Spleen (tissue), 7 donors: ENCODE measurements at regions not wholly inside any gene's neighbourhood (a gene's known extent, or its start where the extent isn't known, plus 50 kb on each side); places are given as distances from the start of the nearest gene placed in this dataset.

Source experiments
- POLR2AphosphoS5 ChIP-seq, 3 donors: sonication (generic); formaldehyde crosslinking; IDR thresholded peaks; one replicate each; pipeline ENCODE4 v1.5.1; 2017; ENCODE audit warnings: antibody characterized with exemption in 3 of 3
- TF ChIP-seq, protein P1 (sequence below), 11 experiments: fragments of 200-600 bp in 7 of 11; fragments of 450-650 bp in 4 of 11; sonication (generic) in 4 of 11; IDR thresholded peaks in 8 of 11; conservative IDR thresholded peaks in 3 of 11; 1 replicate in 7 of 11; 2 replicates in 4 of 11; pipeline versions ENCODE4 v1.4.0 to v1.8.0; 2016 to 2021; ENCODE audit warnings: antibody characterized with exemption in 11 of 11, inconsistent platforms in 4 of 11, mild to moderate bottlenecking in 1 of 11
- donor health status: DM: no; HTN: no; CAD: no; lungs with moderate emphysema.
- donor health status: DM: no; HTN: no; CAD: no.
- donor health status: DM: no; HTN: no; CAD: no.

DNA sequence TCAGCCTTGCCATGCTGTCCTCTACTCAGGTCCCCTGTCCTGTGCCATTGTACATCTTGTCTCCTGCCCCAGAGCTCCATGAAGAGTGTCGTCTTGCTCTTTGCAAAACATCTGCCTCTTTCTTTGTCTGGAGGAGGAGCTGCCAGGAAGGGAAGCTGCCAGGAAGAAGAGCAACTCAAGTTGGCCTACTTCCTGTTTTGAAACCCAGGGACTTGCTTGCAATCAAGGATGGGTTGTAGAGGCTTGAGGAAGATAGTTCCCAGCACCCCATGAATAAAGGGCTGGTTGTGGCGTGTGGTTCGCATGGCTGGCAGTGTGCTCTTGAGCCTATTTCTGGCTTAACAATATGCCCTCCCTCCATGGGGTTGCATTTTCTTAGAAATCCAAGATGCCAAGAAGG is 53.0 kb upstream of the CPEB4 start:
- TF ChIP-seq, protein P1, sequence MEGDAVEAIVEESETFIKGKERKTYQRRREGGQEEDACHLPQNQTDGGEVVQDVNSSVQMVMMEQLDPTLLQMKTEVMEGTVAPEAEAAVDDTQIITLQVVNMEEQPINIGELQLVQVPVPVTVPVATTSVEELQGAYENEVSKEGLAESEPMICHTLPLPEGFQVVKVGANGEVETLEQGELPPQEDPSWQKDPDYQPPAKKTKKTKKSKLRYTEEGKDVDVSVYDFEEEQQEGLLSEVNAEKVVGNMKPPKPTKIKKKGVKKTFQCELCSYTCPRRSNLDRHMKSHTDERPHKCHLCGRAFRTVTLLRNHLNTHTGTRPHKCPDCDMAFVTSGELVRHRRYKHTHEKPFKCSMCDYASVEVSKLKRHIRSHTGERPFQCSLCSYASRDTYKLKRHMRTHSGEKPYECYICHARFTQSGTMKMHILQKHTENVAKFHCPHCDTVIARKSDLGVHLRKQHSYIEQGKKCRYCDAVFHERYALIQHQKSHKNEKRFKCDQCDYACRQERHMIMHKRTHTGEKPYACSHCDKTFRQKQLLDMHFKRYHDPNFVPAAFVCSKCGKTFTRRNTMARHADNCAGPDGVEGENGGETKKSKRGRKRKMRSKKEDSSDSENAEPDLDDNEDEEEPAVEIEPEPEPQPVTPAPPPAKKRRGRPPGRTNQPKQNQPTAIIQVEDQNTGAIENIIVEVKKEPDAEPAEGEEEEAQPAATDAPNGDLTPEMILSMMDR (IDR thresholded peaks at IDR 0.05 in 8 of 11, conservative IDR thresholded peaks at IDR 0.05 in 3 of 11): no peak
- peak in 1 of 3 donors; percentile 45 for TF ChIP-seq POLR2AphosphoS5 (IDR thresholded peaks at IDR 0.05)
